ENCODE measurements at regions not wholly inside any gene's neighbourhood (a gene's known extent, or its start where the extent isn't known, plus 50 kb on each side); places are given as distances from the start of the nearest gene placed in this dataset.

DNA sequence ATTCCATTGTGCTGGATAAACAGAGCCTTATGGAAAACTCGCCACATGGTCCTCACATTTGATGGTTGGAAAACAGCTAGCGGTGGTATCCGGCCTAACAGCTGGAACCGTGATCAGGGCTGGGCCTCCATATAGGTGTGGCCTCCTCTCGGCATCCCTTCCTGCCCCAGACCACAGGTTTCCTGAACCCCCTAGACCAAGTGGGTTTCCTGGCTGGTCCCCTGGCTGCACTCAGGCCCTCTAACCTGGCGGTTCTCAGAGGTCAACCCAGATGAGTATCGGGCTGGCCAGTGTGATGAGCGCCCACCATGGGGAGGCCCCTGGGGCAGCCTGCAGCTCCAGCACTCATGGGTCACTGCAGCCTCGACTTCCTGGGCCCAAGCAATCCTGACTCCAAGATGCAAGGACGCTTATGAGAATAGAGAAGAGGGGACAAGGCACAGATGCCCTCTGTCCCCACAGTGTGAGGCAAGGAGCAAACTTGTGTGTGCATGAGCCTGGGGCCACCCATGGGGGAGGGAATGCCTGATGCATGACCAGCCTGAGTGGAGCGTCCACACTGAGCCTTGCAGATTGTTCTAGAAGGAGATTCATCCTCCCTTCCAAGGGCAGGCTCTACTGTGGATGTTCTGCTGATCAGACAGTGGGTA, 53.4 kb upstream of the WNT7B start:
- TF ChIP-seq, protein P1, sequence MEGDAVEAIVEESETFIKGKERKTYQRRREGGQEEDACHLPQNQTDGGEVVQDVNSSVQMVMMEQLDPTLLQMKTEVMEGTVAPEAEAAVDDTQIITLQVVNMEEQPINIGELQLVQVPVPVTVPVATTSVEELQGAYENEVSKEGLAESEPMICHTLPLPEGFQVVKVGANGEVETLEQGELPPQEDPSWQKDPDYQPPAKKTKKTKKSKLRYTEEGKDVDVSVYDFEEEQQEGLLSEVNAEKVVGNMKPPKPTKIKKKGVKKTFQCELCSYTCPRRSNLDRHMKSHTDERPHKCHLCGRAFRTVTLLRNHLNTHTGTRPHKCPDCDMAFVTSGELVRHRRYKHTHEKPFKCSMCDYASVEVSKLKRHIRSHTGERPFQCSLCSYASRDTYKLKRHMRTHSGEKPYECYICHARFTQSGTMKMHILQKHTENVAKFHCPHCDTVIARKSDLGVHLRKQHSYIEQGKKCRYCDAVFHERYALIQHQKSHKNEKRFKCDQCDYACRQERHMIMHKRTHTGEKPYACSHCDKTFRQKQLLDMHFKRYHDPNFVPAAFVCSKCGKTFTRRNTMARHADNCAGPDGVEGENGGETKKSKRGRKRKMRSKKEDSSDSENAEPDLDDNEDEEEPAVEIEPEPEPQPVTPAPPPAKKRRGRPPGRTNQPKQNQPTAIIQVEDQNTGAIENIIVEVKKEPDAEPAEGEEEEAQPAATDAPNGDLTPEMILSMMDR (IDR thresholded peaks at IDR 0.05) = no peak
- no peak for TF ChIP-seq POLR2A (IDR thresholded peaks at IDR 0.05)

Data from thyroid gland (tissue), 4 donors.